Esophagus squamous epithelium (tissue), 5 donors: ENCODE measurements at regions not wholly inside any gene's neighbourhood (a gene's known extent, or its start where the extent isn't known, plus 50 kb on each side); places are given as distances from the start of the nearest gene placed in this dataset.
"Not testable (repeated sequence)": the region's sequence is repeated elsewhere in the genome, so short reads cannot be mapped to it uniquely, and the experiment has no call there.

Experiments used
- DNase-seq: peaks from one replicate; lab custom pipeline; 2025; lab: John Stamatoyannopoulos, UW
- H3K27ac ChIP-seq, 4 donors: fragments of 200-600 bp; sonication (generic); one replicate each; pipeline ENCODE4 v1.5.1; 2016 to 2019; ENCODE audit warnings: mild to moderate bottlenecking in 1 of 4
- H3K27me3 ChIP-seq, 4 donors: fragments of 200-600 bp; sonication (generic); 1 replicate in 3 of 4; 2 replicates in 1 of 4; pipeline versions ENCODE4 v1.5.1 to v1.6.0; 2017 to 2021; ENCODE audit warnings: antibody characterized with exemption in 1 of 4
- H3K36me3 ChIP-seq, 3 donors: fragments of 200-600 bp; sonication (generic); one replicate each; pipeline ENCODE4 v1.5.1; 2016 to 2019
- H3K4me1 ChIP-seq, 3 donors: fragments of 200-600 bp; sonication (generic); one replicate each; pipeline ENCODE4 v1.5.1; 2017 to 2019
- H3K4me3 ChIP-seq, 4 donors: fragments of 200-600 bp; sonication (generic); 1 replicate in 3 of 4; 2 replicates in 1 of 4; pipeline ENCODE4 v1.5.1; 2016 to 2019; ENCODE audit warnings: mild to moderate bottlenecking in 2 of 4, moderate library complexity in 1 of 4
- H3K9me3 ChIP-seq, 3 donors: fragments of 200-600 bp; sonication (generic); one replicate each; pipeline ENCODE4 v1.5.1; 2016 to 2019
- CTCF ChIP-seq, 6 experiments: fragments of 450-650 bp in 4 of 6; fragments of 200-600 bp in 2 of 6; sonication (generic) in 2 of 6; IDR thresholded peaks; one replicate each; pipeline ENCODE4 v1.5.1; 2016 to 2019; ENCODE audit warnings: antibody characterized with exemption in 6 of 6, mild to moderate bottlenecking in 4 of 6, moderate library complexity in 4 of 6
- POLR2A ChIP-seq, 4 donors: fragments of 450-650 bp; IDR thresholded peaks; one replicate each; pipeline ENCODE4 v1.6.1; 2017; ENCODE audit warnings: antibody characterized with exemption in 4 of 4, mild to moderate bottlenecking in 4 of 4, moderate library complexity in 3 of 4
- WGBS, 2 donors: methylation state at CpG; one replicate each; pipeline ENCODE4 v1.1.5; 2018; 5-methylcytosine and 5-hydroxymethylcytosine counted together
- intact Hi-C: fragments of 100-400 bp; cut with DNase I; formaldehyde crosslinking; loops from one replicate; pipeline ENCODE4 v1.15.0; 2022
- donor health status: DM: yes; HTN: yes; CAD: no.

GRCh38 chr11:39363571-39363970 is 2095.9 kb downstream of the LRRC4C start:
- intact Hi-C loops, result no loop called here
- TF ChIP-seq POLR2A (IDR thresholded peaks at IDR 0.05), result no peak
- TF ChIP-seq CTCF (IDR thresholded peaks at IDR 0.05), result no peak
- Histone ChIP-seq H3K4me3 (no peak overlapping the region), H3K27ac (no peak overlapping the region), H3K27me3 (no peaks in the 10 kb centered on the region), H3K4me1 (no peaks in the 10 kb centered on the region), H3K36me3 (no peaks in the 10 kb centered on the region), H3K9me3 (no peaks in the 10 kb centered on the region)
- no peak for DNase-seq
- 26 to 48% methylated on average over 1 of the region's 1 CpG for WGBS, 2 donors

- no peaks in the 10 kb centered on the region for H3K4me1 ChIP-seq
- WGBS, 2 donors, result 61 to 70% methylated on average over 1 of the region's 1 CpG
- DNase-seq, result no peak
- H3K4me3 ChIP-seq, result no peak overlapping the region
- TF ChIP-seq POLR2A (IDR thresholded peaks at IDR 0.05) (no peak), CTCF (IDR thresholded peaks at IDR 0.05) (no peak)
- H3K27me3 ChIP-seq, result no peaks in the 10 kb centered on the region
- no peak overlapping the region for H3K27ac ChIP-seq
- intact Hi-C loops, result no loop called here
- no peaks in the 10 kb centered on the region for H3K9me3 ChIP-seq
- H3K36me3 ChIP-seq, result no peaks in the 10 kb centered on the region
These were observed 2097.9 kb downstream of the LRRC4C start for GRCh38 chr11:39361557-39361956.

GRCh38 chr11:39345834-39346442 is 2113.5 kb downstream of the LRRC4C start:
- H3K9me3 ChIP-seq, result peaks cover 0 to 9% (median 3%) of the 10 kb centered on the region in 3 donors
- intact Hi-C loops, result no loop called here

DNA sequence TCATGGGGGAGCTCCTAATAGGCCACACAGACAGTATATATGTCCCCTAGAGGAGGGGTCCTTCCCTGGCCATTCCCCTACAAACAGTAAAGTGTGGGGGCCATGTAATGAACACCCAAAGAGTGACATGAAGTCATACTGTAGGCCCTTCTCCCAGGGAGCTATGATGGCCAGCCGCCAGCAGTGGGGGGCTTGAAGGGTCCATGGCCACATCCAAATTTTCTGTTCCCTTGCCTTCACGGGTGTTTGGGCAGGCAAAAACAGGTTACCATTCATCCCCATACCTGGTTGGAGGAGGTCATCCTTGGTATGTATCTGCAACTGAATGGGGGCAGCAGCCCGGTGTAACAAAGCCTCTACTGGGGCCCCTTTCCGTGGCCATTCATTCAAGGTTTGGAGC is 2118.0 kb downstream of the LRRC4C start:
- intact Hi-C loops, result no loop called here

More at GRCh38 chr11:39345834-39346442, 2113.5 kb downstream of the LRRC4C start:
- Histone ChIP-seq H3K4me3 (no peak overlapping the region), H3K27me3 (no peaks in the 10 kb centered on the region), H3K4me1 (no peaks in the 10 kb centered on the region), H3K27ac (no peak overlapping the region), H3K36me3 (no peaks in the 10 kb centered on the region)
- no peak for TF ChIP-seq POLR2A (IDR thresholded peaks at IDR 0.05)
- TF ChIP-seq CTCF (IDR thresholded peaks at IDR 0.05), result no peak
- DNase-seq, result no peak
- 41 to 43% methylated on average over 5 of the region's 5 CpGs for WGBS, 2 donors

DNA sequence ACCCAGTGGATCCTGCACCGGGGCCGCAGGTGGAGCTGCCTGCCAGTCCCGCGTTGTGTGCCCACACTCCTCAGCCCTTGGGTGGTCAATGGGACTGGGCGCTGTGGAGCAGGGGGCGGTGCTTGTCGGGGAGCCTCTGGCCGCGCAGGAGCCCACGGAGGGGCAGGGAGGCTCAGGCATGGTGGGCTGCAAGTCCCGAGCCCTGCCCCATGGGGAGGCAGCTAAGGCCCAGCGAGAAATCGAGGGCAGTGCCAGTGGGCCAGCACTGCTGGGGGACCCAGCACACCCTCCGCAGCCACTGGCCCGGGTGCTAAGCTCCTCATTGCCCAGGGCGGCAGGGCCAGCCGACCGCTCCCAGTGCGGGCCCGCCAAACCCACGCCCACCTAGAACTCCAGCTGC is 2126.4 kb downstream of the LRRC4C start:
- H3K36me3 ChIP-seq, H3K27me3 ChIP-seq, H3K27ac ChIP-seq, intact Hi-C loops, H3K4me1 ChIP-seq, H3K9me3 ChIP-seq, H3K4me3 ChIP-seq, DNase-seq: not testable (repeated sequence)
- WGBS, 2 donors, result no CpG with 5 or more reads among the region's 21 CpGs

More for the DNA sequence above, 2118.0 kb downstream of the LRRC4C start:
- H3K4me1 ChIP-seq, result no peaks in the 10 kb centered on the region
- no peak for DNase-seq
- no peak overlapping the region for H3K4me3 ChIP-seq
- WGBS, 2 donors, result 100% methylated on average over 2 of the region's 4 CpGs
- no peaks in the 10 kb centered on the region for H3K27me3 ChIP-seq
- peaks cover 0 to 12% (median 3%) of the 10 kb centered on the region in 3 donors for H3K9me3 ChIP-seq
- no peak for TF ChIP-seq POLR2A (IDR thresholded peaks at IDR 0.05)
- no peak for TF ChIP-seq CTCF (IDR thresholded peaks at IDR 0.05)
- no peaks in the 10 kb centered on the region for H3K36me3 ChIP-seq
- no peak overlapping the region for H3K27ac ChIP-seq

- intact Hi-C loops, result no loop called here
- H3K36me3 ChIP-seq, result no peaks in the 10 kb centered on the region
- H3K27ac ChIP-seq, result no peak overlapping the region
- H3K27me3 ChIP-seq, result no peaks in the 10 kb centered on the region
- peaks cover 0 to 4% (median 0%) of the 10 kb centered on the region in 3 donors for H3K9me3 ChIP-seq
- DNase-seq, result no peak
- no peak overlapping the region for H3K4me3 ChIP-seq
- H3K4me1 ChIP-seq, result no peaks in the 10 kb centered on the region
- TF ChIP-seq POLR2A (IDR thresholded peaks at IDR 0.05) (no peak), CTCF (IDR thresholded peaks at IDR 0.05) (no peak)
- WGBS, 2 donors, result 42 to 48% methylated on average over 6 of the region's 6 CpGs
These were observed 2132.2 kb downstream of the LRRC4C start for GRCh38 chr11:39327302-39327701.

GRCh38 chr11:39311888-39312287 is 2147.6 kb downstream of the LRRC4C start:
- WGBS, 2 donors, result 98% methylated on average over 9 of the region's 21 CpGs; no CpG with 5 or more reads in 1 of the 2 donors
- H3K4me3 ChIP-seq, H3K27me3 ChIP-seq, H3K27ac ChIP-seq, H3K4me1 ChIP-seq, DNase-seq, intact Hi-C loops, H3K36me3 ChIP-seq: not testable (repeated sequence)
- peaks cover 0 to 12% (median 4%) of the 10 kb centered on the region in 3 donors for H3K9me3 ChIP-seq
